ENCODE measurements at regions not wholly inside any gene's neighbourhood (a gene's known extent, or its start where the extent isn't known, plus 50 kb on each side); places are given as distances from the start of the nearest gene placed in this dataset.

DNA sequence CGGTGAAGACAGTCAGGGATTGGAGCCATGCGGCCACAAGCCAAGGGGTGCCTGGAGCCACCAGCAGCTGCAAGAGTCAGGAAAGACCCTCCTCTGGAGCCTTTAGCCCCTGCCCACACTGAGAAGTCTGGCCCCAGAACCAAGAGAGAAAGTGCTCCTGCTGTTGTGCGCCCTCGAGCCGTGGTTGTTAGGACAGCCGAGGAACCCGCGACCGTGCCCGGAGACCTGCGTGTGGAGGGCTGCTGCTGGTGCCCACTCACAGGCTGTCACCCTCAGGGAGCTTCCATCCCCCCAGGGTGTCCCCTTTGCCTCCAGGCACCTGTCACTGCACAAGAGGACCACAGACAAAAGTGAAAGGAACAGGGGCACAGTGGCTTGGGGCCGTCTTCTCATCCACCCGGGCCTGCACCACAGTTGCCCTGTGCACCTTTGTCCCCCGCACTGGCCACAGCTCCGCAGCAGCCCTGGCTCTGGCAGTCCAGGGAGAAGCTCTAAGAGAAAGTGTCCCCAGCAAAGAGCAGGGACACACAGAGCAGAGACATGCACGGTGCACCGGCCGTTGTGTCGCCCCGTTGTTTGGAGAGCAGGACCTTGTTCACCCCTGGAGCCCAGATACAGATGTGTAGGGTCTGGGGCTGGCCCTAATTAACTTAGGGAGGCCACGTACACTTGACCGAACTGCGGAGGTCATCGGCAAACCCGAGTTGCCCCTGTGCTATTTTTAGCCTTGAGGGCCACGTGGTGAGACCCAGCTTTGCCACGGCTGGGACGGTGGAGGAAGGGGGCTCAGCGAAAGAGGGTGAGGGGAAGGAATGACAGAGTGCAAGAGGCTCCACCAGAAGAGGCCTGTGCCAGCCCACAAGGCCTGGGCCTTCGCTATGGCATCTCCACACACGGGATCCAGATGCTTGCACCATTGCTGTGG is 329.2 kb downstream of the C16orf95 start:
- no peak for DNase-seq

DNA sequence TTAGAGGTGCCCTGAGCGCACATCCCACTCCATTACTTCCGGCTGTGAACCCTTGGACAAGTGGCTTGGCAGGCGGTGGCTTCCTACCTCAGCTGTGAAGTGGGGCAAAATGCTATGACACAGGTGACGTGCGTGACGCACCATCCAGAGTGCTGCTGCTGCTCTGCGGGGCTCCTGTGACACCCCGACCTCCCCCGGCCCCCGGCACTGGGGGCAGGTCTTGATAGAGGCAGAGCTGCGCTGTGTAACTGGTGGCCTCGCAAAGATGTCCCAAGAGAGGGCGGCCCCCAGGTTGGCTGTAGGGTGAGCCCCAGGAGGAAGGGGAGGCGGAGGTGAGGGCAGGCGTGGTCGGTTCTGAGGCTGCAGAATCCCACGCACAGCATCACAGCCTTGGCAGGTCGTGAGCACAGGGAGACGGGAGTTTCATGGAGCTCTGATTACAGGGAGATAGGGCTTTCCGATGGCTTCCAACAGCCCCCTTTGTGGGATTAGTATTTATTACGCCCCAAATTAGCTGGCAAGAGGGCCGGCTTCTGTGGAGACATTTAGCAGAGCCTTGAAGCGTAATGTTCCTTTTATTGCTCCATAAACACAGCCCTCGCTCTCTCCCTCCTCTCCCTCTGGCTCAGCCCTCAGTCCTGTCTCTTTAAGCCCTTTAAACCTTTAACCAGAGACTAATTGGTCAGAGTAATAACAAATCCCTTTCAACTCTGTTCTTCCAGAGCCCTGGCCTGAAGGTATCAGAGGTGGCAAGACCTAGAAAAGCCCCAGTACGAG is 328.1 kb downstream of the C16orf95 start:
- no peak for DNase-seq

DNA sequence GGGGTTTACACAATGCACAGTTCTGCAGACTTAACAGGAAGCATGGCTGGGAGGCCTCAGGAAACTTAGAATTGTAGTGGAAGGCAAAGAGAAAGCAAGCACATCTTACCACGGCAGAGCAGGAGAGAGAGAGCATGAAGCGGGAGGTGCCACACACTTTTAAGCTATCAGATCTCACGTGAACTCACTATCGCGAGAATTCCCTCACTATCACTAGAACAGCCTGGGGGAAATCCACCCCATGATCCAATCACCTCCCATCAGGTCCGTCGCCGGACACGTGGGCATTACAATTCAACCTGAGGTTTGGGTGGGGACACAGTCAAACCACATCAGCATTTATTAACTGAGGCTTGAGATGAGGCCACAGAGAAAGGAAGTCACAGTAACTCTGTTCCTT is 326.7 kb downstream of the C16orf95 start:
- DNase-seq = no peak

DNA sequence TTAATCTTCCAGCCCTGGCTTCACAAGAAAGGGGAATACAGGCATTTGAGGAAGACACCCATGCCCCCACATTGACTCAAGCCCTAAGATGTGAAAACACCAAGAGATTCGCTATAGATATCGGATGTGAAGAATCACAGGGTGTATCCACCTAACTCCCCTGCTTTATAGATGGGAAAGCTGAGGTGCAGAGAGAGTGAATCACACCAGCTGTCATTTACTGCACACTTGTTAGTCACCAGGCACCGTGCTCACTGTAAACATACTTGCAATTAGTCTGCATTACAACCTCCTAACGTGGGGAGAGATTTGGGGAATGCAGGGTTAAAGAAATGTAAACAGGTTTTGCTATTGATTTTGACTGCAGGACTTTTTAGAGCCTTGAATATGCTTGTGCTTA is 325.5 kb downstream of the C16orf95 start:
- no peak for DNase-seq

DNA sequence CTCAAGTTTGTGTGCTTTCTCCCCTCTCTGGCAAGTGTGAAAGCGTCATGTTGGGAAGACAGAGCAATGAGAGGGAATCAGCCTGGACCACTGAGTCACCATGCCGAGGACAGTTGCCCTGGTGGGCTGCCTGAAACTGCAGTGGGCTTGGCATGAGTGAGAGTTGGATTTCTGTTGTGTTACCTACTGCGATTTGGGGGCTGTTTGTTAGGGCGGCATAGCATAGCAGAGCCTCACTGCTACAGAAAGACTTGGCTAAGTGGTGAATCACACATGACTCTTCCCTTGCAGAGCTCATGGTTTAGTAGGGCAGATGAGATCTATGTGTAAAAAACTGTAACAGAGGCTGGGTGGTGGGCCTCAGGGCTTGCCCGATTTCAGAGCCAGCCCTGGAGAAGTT is 324.6 kb downstream of the C16orf95 start:
- DNase-seq = no peak

DNA sequence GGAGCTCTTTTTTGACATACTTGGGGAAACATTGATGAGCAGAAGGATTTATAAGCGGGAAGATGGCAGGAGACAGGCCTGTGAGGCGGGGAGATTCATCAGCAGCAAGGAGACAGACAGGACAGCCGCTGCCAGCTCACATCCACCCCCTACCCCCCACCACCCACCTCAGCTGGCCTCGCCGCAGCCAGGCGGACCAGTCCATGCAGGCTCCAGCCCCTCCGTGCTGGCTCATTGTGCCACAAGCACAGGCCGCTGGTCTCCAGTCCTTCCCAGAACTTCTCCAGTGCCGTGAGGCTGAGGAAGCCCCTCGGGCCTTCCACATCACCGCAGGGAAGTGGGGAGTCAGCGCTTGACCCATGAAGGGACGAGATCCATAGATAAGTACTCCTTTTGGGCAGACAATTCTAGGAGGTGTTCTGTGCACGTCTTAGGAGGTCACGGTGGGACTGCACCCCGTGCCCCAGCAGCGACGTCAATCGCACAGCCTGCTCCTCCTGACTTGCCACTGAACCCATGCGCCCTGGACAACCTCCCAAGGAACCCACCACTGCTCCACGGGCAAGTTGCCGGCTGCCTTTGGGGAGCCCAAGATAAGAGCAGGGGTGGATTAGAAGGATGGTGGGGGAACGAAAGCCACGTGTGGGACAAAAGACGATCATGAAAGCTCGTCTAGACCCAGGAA is 323.6 kb downstream of the C16orf95 start:
- no peak for DNase-seq

DNA sequence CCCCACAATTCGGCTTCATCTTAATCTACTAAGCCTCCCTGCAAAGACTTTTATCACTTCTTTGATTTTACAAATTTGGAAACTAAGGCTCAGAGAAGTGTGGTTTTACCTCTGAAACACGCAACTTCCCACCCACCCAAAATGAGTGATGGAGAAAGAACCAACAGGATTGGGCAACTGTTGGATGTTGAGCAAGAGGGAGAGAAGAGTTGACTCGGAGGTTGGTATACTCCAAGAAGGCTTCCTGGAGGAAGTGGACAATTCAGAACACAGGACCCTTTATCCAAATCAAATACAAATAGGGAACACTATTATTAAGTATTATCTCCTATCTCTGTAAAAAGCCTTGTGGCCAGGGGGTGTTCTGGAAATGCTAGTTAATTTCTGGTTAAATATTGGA is 323.0 kb downstream of the C16orf95 start:
- DNase-seq = peak; percentile 30

DNA sequence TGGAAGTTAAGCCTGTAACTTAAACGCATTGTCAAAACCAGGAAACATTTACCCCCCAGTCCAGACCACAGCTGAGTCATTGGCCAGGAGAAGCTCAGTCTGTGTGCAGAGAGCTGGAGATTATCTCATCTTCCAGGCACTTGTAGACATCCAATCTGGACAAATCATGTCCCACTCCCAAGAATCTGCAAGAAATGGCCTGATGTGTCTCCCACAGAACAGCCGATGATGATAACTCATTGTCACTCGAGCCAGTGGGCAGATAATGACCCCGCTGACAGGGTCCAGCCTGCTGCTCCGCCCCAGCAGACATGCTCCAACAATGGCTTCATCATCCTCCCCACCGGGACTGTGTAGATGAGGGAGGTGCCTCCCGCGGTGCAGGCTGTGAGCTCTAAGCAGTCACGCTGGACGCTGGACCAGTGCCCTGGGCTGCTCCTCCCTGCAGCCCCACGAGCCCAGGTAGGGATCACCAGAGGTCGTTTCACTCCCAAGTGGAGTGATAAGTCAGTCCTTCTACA is 322.5 kb downstream of the C16orf95 start:
- peak; percentile 22 for DNase-seq

DNA sequence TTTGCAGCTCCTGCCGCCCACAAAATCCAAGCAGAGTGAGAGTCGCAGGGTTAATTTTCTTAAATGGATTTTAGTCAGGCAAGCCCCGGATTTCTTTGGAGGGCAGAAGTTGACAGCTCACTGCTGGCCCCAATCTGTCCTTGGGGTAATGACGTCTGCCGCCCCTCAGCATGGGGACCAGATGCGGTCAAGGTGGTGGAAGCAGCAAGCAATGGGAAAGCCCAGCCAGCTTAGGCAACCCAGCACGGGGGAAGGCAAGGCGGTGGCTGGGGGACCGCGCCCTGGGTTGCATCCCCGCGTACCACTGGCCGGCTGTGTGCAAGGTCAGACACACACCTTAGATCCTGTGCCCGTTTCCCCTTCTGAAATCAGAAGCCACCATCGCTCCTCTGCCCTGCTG is 321.7 kb downstream of the C16orf95 start:
- DNase-seq = no peak

DNA sequence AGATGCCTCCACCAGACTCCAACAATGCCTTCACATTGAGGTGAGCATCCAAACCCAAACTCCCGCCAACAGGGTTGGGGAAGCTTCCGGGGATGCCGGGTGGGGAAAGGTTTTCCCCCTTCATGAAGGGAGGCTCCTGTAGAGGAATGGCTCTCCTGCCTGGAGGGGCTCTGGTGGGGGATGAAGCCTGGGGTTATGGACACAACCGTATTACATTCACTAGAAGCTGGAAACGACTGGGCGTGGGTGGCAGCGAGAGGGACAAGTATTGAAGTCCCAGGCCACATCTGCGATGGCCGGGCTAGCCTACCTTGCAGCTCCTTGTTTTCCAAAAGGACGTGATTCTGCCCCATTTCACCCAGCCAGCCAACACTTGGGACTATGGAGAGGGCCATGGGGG is 321.1 kb downstream of the C16orf95 start:
- no peak for DNase-seq

DNA sequence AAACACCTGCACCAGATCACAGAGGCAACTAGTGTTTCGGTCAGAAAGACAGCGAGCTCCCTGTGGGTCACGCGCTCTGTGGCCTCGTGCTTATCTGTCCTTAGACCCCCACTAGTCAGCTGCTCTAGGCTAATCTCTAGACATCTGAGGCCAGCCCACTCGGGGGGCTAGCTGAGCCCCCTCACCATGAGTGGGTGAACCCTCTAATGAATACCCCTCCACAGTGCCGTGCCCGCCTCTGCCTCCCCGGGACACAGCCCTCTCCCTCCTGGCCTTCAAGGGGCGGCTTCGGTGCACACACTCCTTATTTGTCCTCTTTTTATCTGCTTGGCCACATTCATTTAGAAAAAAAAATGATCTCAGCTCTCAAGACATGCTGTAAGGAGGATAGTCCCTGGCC is 320.1 kb downstream of the C16orf95 start:
- no peak for DNase-seq

DNA sequence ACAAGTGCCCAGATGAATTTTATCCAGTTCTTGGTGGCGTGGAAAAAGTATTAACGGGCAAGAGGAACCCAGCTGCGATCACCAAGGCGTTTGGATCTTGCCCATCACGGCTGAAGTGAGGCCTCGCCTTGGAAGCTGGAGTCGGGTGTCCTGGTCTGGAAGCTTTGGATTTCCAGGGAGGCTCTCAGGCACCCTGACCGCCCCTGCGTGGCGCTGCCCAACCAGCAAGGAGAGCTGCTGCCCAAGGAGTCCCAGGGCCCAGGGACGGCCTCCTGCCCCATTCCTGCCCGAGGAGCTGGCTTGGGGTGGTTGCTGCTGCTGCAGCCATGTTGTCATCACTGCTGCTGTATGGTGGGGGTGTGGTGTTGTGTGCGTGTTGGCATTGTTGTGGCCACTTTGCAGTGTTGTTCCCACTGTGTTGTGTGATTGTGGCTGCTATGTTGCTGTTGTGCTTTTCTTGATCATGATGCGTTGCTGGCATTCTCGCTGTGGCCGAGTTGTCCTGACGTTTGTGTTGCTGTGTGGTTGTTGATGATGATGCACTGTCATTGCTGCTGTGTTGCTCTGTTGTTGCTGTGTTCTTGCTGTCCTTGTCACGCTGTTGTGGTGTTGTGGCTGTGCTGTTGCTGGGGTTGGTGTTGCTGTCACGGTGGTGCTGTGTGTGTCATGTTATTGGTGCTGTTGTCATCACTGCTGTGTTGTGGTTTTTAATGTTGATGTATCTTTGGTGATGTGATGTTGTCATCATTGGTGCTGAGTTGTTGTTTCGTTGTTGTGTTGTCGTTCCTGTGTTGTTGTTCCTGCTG is 318.8 kb downstream of the C16orf95 start:
- DNase-seq = no peak

DNA sequence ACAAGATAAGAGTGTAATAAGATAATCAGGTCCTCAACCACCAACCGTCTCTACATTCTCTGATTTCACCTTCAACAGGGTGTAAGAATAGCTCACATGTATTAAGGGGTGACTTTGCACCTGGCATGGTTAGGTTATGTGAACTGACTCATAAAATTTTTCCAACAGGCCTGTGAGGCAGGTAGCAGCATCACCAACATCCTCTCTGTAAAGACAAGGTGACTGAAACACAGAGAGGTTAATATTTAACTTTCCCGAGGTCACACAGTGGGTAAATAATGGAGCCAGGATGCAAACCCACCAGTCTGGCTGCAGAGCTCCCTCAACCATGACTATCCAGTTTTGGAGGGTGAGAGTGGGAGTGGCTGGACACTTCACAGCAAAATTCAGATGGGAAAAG is 317.2 kb downstream of the C16orf95 start:
- no peak for DNase-seq

DNA sequence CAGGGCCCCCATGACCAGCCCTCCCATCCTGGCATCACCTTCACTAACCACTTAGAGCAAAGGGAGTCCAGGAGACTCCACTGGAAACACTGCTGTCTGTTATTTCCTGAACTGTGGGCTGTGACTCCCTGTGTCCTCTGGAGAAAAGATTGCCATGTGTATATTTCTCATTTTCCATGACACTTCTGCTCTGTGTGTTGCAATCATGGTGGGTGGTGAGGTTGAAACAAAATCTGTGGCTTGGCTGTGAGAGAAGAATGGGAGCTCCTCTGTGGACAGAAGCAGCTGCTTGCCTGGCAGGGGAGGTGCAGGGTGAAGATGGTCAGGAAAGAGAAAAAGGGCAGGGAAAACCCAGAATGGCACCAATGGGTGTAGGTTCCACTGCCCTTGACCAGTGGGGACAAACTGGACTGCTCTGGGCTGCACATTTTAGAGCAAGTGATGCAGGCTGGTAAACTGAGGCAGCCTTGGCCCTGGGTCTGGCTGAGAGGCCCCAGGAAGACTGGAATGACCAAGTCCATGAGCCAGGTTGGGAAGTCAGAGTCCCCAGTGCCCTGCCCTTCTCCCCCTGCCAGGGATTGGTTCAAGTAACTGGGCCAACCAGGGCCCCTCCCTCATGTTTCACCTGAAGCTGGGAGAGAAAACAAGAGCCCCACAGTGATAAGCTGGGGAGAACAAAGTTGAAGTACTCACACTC is 314.3 kb downstream of the C16orf95 start:
- DNase-seq = peak; percentile 53

DNA sequence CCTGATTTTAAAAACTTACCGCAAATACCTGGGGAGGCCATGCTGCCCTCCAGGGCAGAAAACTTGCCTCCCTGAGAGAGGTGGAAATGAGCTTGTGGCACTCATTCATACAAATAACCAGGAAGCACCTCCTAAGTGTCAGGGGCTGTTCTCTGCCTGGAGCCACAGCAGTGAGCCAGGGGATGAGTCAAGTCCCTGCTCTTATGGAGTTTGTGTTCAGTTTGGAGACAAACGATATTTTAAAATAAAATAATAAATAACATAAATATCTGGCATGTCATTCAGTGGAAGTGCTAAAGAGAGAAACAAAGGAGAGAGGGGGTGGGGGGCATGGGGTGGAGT is 313.8 kb downstream of the C16orf95 start:
- no peak for DNase-seq

DNA sequence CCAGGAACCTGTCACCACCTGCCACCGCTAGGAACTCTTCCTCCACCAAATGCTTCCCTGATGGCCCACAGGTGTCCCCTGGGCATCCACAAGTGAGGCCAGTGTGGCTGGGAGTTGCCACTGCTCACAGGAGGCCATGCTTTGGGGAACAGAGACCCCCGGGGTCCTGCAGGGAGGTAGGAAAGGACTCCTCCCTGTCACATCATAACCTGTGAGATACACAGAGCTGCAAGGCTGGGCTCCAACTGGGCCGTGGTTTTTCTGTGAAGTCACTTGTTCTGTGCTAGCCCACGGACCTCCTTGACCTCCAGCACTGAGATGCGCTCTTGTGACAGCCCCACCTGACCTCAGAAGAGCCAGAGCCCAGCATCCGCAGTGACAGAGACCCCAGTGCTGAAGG is 311.2 kb downstream of the C16orf95 start:
- no peak for DNase-seq

DNA sequence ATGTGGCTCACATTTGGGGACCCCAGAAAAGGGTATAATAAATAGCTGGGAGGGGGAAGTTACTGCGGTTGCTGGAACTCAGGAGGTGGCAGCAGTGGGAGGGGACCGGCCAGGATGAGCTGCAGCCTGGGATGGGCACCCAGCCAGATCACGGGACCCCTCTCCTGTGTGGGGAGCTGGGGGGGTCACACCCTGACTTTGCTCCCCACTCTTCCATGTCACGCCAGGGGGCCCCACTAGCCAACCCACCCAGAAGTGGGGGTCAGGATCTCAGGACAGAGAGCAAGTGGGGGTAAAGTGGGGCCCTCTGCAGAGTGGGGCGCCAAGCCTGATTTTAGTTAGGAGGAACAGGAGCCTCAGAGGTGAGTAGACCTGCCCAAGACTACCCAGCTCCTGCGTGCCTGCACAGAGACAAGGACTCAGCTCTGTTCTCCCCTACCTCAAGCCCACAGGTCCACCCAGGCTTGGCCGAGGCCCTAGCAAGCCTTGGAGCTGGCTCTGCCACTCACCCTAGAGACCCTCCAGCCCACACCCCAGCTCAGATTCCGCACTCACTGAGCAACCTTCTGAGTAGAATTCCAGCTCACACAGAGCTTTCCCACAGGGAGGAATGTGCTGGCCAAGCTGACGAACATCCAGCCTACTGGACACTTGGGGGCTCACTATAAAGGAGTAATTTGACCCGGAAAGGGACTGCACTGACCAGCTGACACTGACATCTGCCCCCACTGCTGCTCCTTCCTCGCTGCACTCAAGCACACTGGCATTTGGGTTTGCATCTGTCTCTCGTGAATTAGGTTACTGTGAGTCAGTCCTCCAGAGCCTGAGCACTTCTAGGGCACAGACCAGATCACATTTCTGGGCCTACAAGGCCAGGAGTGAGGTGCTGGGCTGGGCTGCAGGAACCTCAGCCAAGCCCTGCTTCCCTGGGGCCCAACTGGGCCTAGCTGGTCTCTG is 310.1 kb downstream of the C16orf95 start:
- no peak for DNase-seq

DNA sequence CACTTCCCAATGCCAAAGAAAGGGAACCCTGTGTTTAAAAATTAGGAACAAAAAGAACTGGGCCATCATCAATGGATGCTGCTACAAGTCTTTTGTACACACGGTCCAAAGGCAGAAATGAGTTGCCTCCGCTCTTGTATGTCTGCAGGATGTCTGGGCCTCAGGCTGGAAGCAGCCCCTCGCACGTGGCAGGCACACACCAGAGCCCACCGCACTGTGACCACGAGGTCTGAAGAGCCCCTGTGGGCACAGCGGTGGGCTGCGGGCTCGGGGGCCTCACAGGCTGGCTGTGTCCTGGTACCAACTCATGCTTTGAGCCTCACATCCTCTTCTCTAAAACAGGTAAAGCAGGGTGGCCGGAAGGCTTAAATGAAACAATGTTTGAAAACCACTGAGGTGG is 309.3 kb downstream of the C16orf95 start:
- DNase-seq = no peak

DNA sequence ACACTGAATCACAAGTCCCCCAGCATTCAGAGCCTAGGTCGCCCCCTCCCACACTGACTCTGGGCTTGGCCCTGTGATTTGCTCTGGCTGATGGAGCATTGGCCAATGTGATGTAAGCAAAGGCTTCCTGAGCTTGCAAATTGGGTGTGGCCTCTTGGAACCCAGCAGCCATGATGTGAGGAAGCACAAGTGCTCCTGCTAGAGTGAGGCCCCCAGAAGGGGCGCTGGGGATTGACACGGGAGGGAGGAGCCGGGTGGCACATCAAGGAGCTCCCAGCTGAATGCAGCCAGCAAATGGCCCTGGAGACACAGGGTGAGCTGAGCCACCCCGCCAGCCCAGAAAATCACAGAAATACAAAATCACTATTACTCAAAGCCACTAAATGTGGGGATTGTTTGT is 308.5 kb downstream of the C16orf95 start:
- DNase-seq = no peak

All from suppressor macrophage treated with lipopolysaccharide for 4 hours (primary cell).